Trophoblast cell (in vitro differentiated cells and primary cell): ENCODE measurements at regions not wholly inside any gene's neighbourhood (a gene's known extent, or its start where the extent isn't known, plus 50 kb on each side); places are given as distances from the start of the nearest gene placed in this dataset.

ENCODE experiments used
- DNase-seq, 2 donors: peaks; one replicate each; pipeline ENCODE4 v3.0.0-alpha.2; 2016
- H2AFZ ChIP-seq: 2 replicates; pipeline ENCODE4 v1.6.1; 2013; ENCODE audit warnings: low read length, moderate library complexity, mild to moderate bottlenecking; ENCODE audit not compliant: insufficient read depth, poor library complexity
- H2AK5ac ChIP-seq: 2 replicates; pipeline ENCODE4 v1.6.1; 2013; ENCODE audit warnings: mild to moderate bottlenecking, low read length
- H2BK120ac ChIP-seq: 2 replicates; pipeline ENCODE4 v1.6.1; 2013; ENCODE audit warnings: low read length, mild to moderate bottlenecking, moderate library complexity; ENCODE audit not compliant: insufficient read depth, poor library complexity
- H2BK12ac ChIP-seq: 2 replicates; pipeline ENCODE4 v1.6.1; 2013; ENCODE audit warnings: mild to moderate bottlenecking, low read length, moderate library complexity
- H2BK5ac ChIP-seq: 2 replicates; pipeline ENCODE4 v1.6.1; 2013; ENCODE audit warnings: low read length, low read depth, moderate library complexity, mild to moderate bottlenecking; ENCODE audit not compliant: poor library complexity
- H3K14ac ChIP-seq: 2 replicates; pipeline ENCODE4 v1.6.1; 2013; ENCODE audit warnings: mild to moderate bottlenecking, low read length
- H3K18ac ChIP-seq: 2 replicates; pipeline ENCODE4 v1.6.1; 2013; ENCODE audit warnings: mild to moderate bottlenecking, low read length
- H3K23ac ChIP-seq: 2 replicates; pipeline ENCODE4 v1.6.1; 2013; ENCODE audit warnings: low read length
- H3K27ac ChIP-seq: 2 replicates; pipeline ENCODE4 v1.5.1; 2013; ENCODE audit warnings: low read depth, mild to moderate bottlenecking, inconsistent platforms, low read length, moderate library complexity
- H3K27me3 ChIP-seq: 2 replicates; pipeline ENCODE4 v1.6.1; 2013; ENCODE audit warnings: inconsistent platforms, mild to moderate bottlenecking, low read length, moderate library complexity; ENCODE audit not compliant: insufficient read depth
- H3K36me3 ChIP-seq, 2 experiments: 1 replicate in 1 of 2; 2 replicates in 1 of 2; pipeline ENCODE4 v1.6.1; 2013; ENCODE audit warnings: low read length in 2 of 2, mild to moderate bottlenecking in 2 of 2, moderate library complexity in 1 of 2; ENCODE audit not compliant: insufficient read depth in 2 of 2, control insufficient read depth in 1 of 2
- H3K4ac ChIP-seq: 2 replicates; pipeline ENCODE4 v1.6.1; 2013; ENCODE audit warnings: low read depth, mild to moderate bottlenecking, low read length, moderate library complexity
- H3K4me1 ChIP-seq, 2 experiments: 1 replicate in 1 of 2; 2 replicates in 1 of 2; pipeline ENCODE4 v1.6.1; 2013; ENCODE audit warnings: low read length in 2 of 2, mild to moderate bottlenecking in 2 of 2, moderate library complexity in 1 of 2; ENCODE audit not compliant: insufficient read depth in 2 of 2, control insufficient read depth in 1 of 2
- H3K4me2 ChIP-seq: 2 replicates; pipeline ENCODE4 v1.6.1; 2013; ENCODE audit warnings: inconsistent platforms, mild to moderate bottlenecking, low read length, moderate library complexity
- H3K4me3 ChIP-seq: 2 replicates; pipeline ENCODE4 v1.5.1; 2013; ENCODE audit warnings: mild to moderate bottlenecking, low read depth, low read length, inconsistent platforms
- H3K79me1 ChIP-seq: one replicate; pipeline ENCODE4 v1.6.1; 2013; ENCODE audit warnings: low read length
- H3K79me2 ChIP-seq: 2 replicates; pipeline ENCODE4 v1.6.1; 2013; ENCODE audit warnings: low read length, mild to moderate bottlenecking; ENCODE audit not compliant: control insufficient read depth, insufficient read depth, poor library complexity
- H3K9ac ChIP-seq: 2 replicates; pipeline ENCODE4 v1.6.1; 2013; ENCODE audit warnings: mild to moderate bottlenecking, low read length
- H3K9me3 ChIP-seq: 2 replicates; pipeline ENCODE4 v1.6.1; 2013; ENCODE audit warnings: low read depth, mild to moderate bottlenecking, control low read depth, inconsistent platforms, low read length; ENCODE audit not compliant: insufficient read depth
- H4K12ac ChIP-seq: 2 replicates; pipeline ENCODE4 v1.6.1; 2013; ENCODE audit warnings: low read depth, mild to moderate bottlenecking, low read length, moderate library complexity
- H4K8ac ChIP-seq: 2 replicates; pipeline ENCODE4 v1.6.1; 2013; ENCODE audit warnings: low read depth, mild to moderate bottlenecking, low read length, moderate library complexity
- H4K91ac ChIP-seq: one replicate; pipeline ENCODE4 v1.6.1; 2013; ENCODE audit warnings: low read depth, mild to moderate bottlenecking, low read length, moderate library complexity
- WGBS: extraction: QIAGEN DNeasy Blood & Tissue Kit; methylation state at CpG from one replicate; pipeline ENCODE4 v1.1.7; 2013; ENCODE audit warnings: missing lambda C conversion rate; ENCODE audit not compliant: insufficient read length, insufficient coverage; ENCODE audit errors: extremely low coverage; 5-methylcytosine and 5-hydroxymethylcytosine counted together

GRCh38 chr17:34195987-34196386 lies 59.1 kb upstream of the CCL2 start:
- Histone ChIP-seq H3K23ac (no peak overlapping the region), H3K18ac (no peak overlapping the region), H3K79me2 (no peaks in the 10 kb centered on the region), H2BK120ac (no peak overlapping the region), H3K9ac (no peak overlapping the region), H3K27me3 (no peaks in the 10 kb centered on the region), H2BK12ac (no peak overlapping the region), H4K8ac (no peak overlapping the region), H4K12ac (no peak overlapping the region), H3K4me3 (no peak overlapping the region), H3K4me1 (no peaks in the 10 kb centered on the region), H3K4ac (no peak overlapping the region), H3K79me1 (no peaks in the 10 kb centered on the region), H2AFZ (no peak overlapping the region), H2BK5ac (no peak overlapping the region), H3K27ac (no peak overlapping the region), H3K36me3 (no peaks in the 10 kb centered on the region), H3K9me3 (no peaks in the 10 kb centered on the region), H4K91ac (no peak overlapping the region), H3K14ac (no peak overlapping the region), H2AK5ac (no peak overlapping the region), H3K4me2 (no peak overlapping the region)
- no peak for DNase-seq
- no CpG with 5 or more reads among the region's 3 CpGs for WGBS

- Histone ChIP-seq H3K4me1 (no peaks in the 10 kb centered on the region), H2AFZ (no peak overlapping the region), H4K91ac (no peak overlapping the region), H3K36me3 (no peaks in the 10 kb centered on the region), H3K79me2 (no peaks in the 10 kb centered on the region), H4K12ac (no peak overlapping the region), H3K18ac (no peak overlapping the region), H3K4me3 (no peak overlapping the region), H3K9me3 (no peaks in the 10 kb centered on the region), H3K23ac (no peak overlapping the region), H4K8ac (no peak overlapping the region), H3K4ac (no peak overlapping the region), H3K4me2 (no peak overlapping the region), H2AK5ac (no peak overlapping the region), H2BK5ac (no peak overlapping the region), H2BK12ac (no peak overlapping the region), H2BK120ac (no peak overlapping the region), H3K79me1 (no peaks in the 10 kb centered on the region), H3K9ac (no peak overlapping the region), H3K27ac (no peak overlapping the region), H3K14ac (no peak overlapping the region), H3K27me3 (no peaks in the 10 kb centered on the region)
- DNase-seq = no peak
- WGBS = no CpG with 5 or more reads among the region's 1 CpG
These were observed 56.6 kb upstream of the CCL2 start for GRCh38 chr17:34198519-34198918.

- H4K12ac ChIP-seq = no peak overlapping the region
These were observed 55.6 kb upstream of the CCL2 start for GRCh38 chr17:34199454-34199853.

GRCh38 chr17:34199932-34200534 lies 55.1 kb upstream of the CCL2 start:
- H3K4me1 ChIP-seq = no peaks in the 10 kb centered on the region
- no peaks in the 10 kb centered on the region for H3K36me3 ChIP-seq
- H2AFZ ChIP-seq = no peak overlapping the region
- H4K91ac ChIP-seq = no peak overlapping the region
- no peaks in the 10 kb centered on the region for H3K79me1 ChIP-seq
- H3K27me3 ChIP-seq = no peaks in the 10 kb centered on the region
- H3K18ac ChIP-seq = no peak overlapping the region
- H3K9me3 ChIP-seq = no peaks in the 10 kb centered on the region
- H3K4me2 ChIP-seq = no peak overlapping the region
- no peak overlapping the region for H3K27ac ChIP-seq
- H3K9ac ChIP-seq = no peak overlapping the region
- no peak overlapping the region for H3K14ac ChIP-seq
- WGBS = no CpG with 5 or more reads among the region's 8 CpGs
- no peak overlapping the region for H2AK5ac ChIP-seq
- H3K23ac ChIP-seq = no peak overlapping the region
- no peak overlapping the region for H4K12ac ChIP-seq
- H3K4me3 ChIP-seq = no peak overlapping the region
- H3K4ac ChIP-seq = no peak overlapping the region
- no peak overlapping the region for H2BK12ac ChIP-seq
- no peak overlapping the region for H4K8ac ChIP-seq
- peak; percentile 66 to 92 for DNase-seq
- H2BK5ac ChIP-seq = no peak overlapping the region
- no peak overlapping the region for H2BK120ac ChIP-seq
- no peaks in the 10 kb centered on the region for H3K79me2 ChIP-seq

More at GRCh38 chr17:34199454-34199853, 55.6 kb upstream of the CCL2 start:
- H3K4me2 ChIP-seq = no peak overlapping the region
- H2AFZ ChIP-seq = no peak overlapping the region
- H3K9me3 ChIP-seq = no peaks in the 10 kb centered on the region
- H3K9ac ChIP-seq = no peak overlapping the region
- no peak overlapping the region for H3K27ac ChIP-seq
- H4K8ac ChIP-seq = no peak overlapping the region
- H2BK120ac ChIP-seq = no peak overlapping the region
- H3K4me1 ChIP-seq = no peaks in the 10 kb centered on the region
- H3K14ac ChIP-seq = no peak overlapping the region
- no peak overlapping the region for H4K91ac ChIP-seq
- no peaks in the 10 kb centered on the region for H3K36me3 ChIP-seq
- WGBS = 100% methylated on average over 1 of the region's 7 CpGs
- no peaks in the 10 kb centered on the region for H3K27me3 ChIP-seq
- no peak overlapping the region for H3K4ac ChIP-seq
- H2BK5ac ChIP-seq = no peak overlapping the region
- no peaks in the 10 kb centered on the region for H3K79me1 ChIP-seq
- H3K23ac ChIP-seq = no peak overlapping the region
- H2AK5ac ChIP-seq = no peak overlapping the region
- no peaks in the 10 kb centered on the region for H3K79me2 ChIP-seq
- no peak overlapping the region for H2BK12ac ChIP-seq
- H3K4me3 ChIP-seq = no peak overlapping the region
- no peak for DNase-seq
- no peak overlapping the region for H3K18ac ChIP-seq
